Neural progenitor cell (in vitro differentiated cells): ENCODE measurements at regions not wholly inside any gene's neighbourhood (a gene's known extent, or its start where the extent isn't known, plus 50 kb on each side); places are given as distances from the start of the nearest gene placed in this dataset.

Experiments used
- DNase-seq: peaks from one replicate; pipeline ENCODE4 v3.0.0-alpha.2; 2016; ENCODE audit warnings: low spot score
- H2AFZ ChIP-seq: fragments of 200-600 bp; sonication (generic); replicated peaks from 2 replicates; pipeline ENCODE4 v1.6.1; 2016; ENCODE audit warnings: antibody characterized with exemption
- H3F3A ChIP-seq: fragments of 200-600 bp; sonication (generic); 2 replicates; pipeline ENCODE4 v1.6.1; 2016; ENCODE audit warnings: antibody characterized with exemption, low read depth
- H3K27ac ChIP-seq: fragments of 200-600 bp; sonication (generic); 2 replicates; pipeline ENCODE4 v1.5.1; 2016; ENCODE audit warnings: mild to moderate bottlenecking
- H3K27me3 ChIP-seq: fragments of 200-600 bp; sonication (generic); 2 replicates; pipeline ENCODE4 v1.6.1; 2016; ENCODE audit warnings: mild to moderate bottlenecking, moderate library complexity
- H3K36me3 ChIP-seq: fragments of 200-600 bp; sonication (generic); 2 replicates; pipeline ENCODE4 v1.5.1; 2016
- H3K4me1 ChIP-seq: fragments of 200-600 bp; sonication (generic); 2 replicates; pipeline ENCODE4 v1.6.1; 2016; ENCODE audit warnings: mixed run types
- H3K4me2 ChIP-seq: fragments of 200-600 bp; sonication (generic); 2 replicates; pipeline ENCODE4 v1.6.1; 2016
- H3K4me3 ChIP-seq: fragments of 200-600 bp; sonication (generic); 2 replicates; pipeline ENCODE4 v1.5.1; 2016
- H3K79me2 ChIP-seq: fragments of 200-600 bp; sonication (generic); 2 replicates; pipeline ENCODE4 v1.6.1; 2016; ENCODE audit warnings: low read depth
- H3K9ac ChIP-seq: fragments of 200-600 bp; sonication (generic); 2 replicates; pipeline ENCODE4 v1.6.1; 2016
- H3K9me3 ChIP-seq: fragments of 200-600 bp; sonication (generic); 2 replicates; pipeline ENCODE4 v1.5.1; 2016; ENCODE audit warnings: low read depth
- H4K20me1 ChIP-seq: fragments of 200-600 bp; sonication (generic); 2 replicates; pipeline ENCODE4 v1.6.1; 2016; ENCODE audit warnings: low read depth
- H3K27ac Mint-ChIP-seq: 3 replicates; pipeline ENCODE4 v1.8.0; 2021; ENCODE audit warnings: mixed read lengths
- H3K27me3 Mint-ChIP-seq: 2 replicates; pipeline ENCODE4 v1.8.0; 2022; ENCODE audit warnings: low read depth, mild to moderate bottlenecking, inconsistent platforms, moderate library complexity, mixed read lengths; ENCODE audit not compliant: insufficient read depth
- H3K36me3 Mint-ChIP-seq: 3 replicates; pipeline ENCODE4 v1.8.0; 2021; ENCODE audit warnings: mixed read lengths
- H3K4me1 Mint-ChIP-seq: 3 replicates; pipeline ENCODE4 v1.8.0; 2021; ENCODE audit warnings: mixed read lengths
- H3K4me3 Mint-ChIP-seq: 3 replicates; pipeline ENCODE4 v1.8.0; 2021; ENCODE audit warnings: mild to moderate bottlenecking, moderate library complexity, mixed read lengths
- H3K9me3 Mint-ChIP-seq: 3 replicates; pipeline ENCODE4 v1.8.0; 2020; ENCODE audit warnings: mixed read lengths
- EZH2 ChIP-seq: fragments of 200-600 bp; sonication (generic); IDR thresholded peaks from 2 replicates; pipeline ENCODE4 v1.6.1; 2017; ENCODE audit warnings: antibody characterized with exemption, mild to moderate bottlenecking, moderate library complexity
- TF ChIP-seq, protein P1 (sequence below): fragments of 200-600 bp; sonication (generic); IDR thresholded peaks from 2 replicates; pipeline ENCODE4 v1.5.1; 2017; ENCODE audit warnings: antibody characterized with exemption, mild to moderate bottlenecking

DNA sequence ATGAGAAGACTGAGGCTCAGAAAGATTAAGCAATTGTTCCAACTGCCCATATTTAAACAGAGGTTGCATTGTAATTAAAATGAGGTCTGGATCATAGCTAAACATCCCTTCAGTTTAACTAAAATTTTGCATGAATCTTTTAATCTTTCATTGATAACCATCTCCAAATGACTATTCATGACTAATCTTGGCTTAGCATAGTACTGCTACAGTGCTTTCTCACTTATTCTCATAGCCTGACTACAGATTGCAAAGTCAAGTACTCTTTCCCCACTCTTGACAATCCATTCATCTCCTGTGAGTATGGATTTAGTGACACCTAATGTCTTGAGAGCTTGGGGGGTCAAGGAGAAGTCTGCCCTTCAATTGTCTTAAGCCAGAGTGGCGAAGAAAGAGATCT lies 258.4 kb downstream of the RFC3 start:
- no peak for DNase-seq

DNA sequence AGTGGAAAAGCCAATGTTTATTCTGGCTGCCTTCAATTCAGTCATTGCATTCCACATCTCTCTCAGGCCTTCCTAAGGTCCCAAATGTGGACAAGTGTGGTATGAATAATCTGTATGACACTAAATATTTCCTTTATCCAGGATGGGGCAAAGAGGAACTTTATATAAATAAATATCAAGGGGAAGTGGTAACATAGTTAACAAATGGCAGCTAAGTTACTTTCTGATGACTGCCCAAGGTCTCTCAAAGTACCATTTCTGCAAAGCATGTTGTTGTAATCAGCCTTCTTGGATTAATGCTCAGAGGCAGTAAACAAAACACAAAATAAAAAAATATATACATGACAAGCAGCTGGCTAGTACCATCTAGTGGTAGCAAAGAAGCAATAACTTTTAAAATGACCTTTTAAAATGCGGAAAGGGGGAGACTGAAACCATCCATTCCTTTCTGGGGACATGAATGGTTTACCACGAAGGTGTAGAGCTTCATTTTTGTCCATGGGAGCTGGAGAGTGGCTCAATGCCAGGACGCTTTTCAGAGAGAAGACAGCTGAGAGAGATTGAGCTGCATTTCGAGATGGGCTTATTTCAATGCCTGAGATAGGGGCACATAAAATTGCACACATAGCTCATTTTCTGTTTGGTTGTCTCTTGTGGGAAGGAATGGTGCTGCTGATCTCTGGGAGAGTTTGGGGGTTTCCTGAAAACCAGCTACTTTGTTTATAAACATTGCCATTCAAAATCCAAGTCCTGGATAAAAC lies 259.2 kb downstream of the RFC3 start:
- Histone ChIP-seq H2AFZ (no peak overlapping the region), H3K79me2 (no peaks in the 10 kb centered on the region), H3K9me3 (no peaks in the 10 kb centered on the region), H3K36me3 (no peaks in the 10 kb centered on the region), H3K27ac (no peak overlapping the region), H4K20me1 (no peaks in the 10 kb centered on the region), H3F3A (no peaks in the 10 kb centered on the region), H3K9ac (no peak overlapping the region), H3K4me2 (no peak overlapping the region), H3K27me3 (no peaks in the 10 kb centered on the region), H3K4me1 (no peaks in the 10 kb centered on the region), H3K4me3 (no peak overlapping the region)
- DNase-seq: peak; percentile 3
- Mint-ChIP-seq H3K27ac (no peak overlapping the region), H3K36me3 (no peaks in the 10 kb centered on the region), H3K27me3 (no peaks in the 10 kb centered on the region), H3K4me1 (no peaks in the 10 kb centered on the region), H3K4me3 (no peak overlapping the region), H3K9me3 (peaks cover 3% of the 10 kb centered on the region)
- TF ChIP-seq EZH2: no peak
- TF ChIP-seq, protein P1, sequence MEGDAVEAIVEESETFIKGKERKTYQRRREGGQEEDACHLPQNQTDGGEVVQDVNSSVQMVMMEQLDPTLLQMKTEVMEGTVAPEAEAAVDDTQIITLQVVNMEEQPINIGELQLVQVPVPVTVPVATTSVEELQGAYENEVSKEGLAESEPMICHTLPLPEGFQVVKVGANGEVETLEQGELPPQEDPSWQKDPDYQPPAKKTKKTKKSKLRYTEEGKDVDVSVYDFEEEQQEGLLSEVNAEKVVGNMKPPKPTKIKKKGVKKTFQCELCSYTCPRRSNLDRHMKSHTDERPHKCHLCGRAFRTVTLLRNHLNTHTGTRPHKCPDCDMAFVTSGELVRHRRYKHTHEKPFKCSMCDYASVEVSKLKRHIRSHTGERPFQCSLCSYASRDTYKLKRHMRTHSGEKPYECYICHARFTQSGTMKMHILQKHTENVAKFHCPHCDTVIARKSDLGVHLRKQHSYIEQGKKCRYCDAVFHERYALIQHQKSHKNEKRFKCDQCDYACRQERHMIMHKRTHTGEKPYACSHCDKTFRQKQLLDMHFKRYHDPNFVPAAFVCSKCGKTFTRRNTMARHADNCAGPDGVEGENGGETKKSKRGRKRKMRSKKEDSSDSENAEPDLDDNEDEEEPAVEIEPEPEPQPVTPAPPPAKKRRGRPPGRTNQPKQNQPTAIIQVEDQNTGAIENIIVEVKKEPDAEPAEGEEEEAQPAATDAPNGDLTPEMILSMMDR: peak; percentile 59

More for the DNA sequence above, 258.4 kb downstream of the RFC3 start:
- no peak overlapping the region for H3K9ac ChIP-seq
- no peak overlapping the region for H3K4me2 ChIP-seq
- H3K36me3 Mint-ChIP-seq: no peaks in the 10 kb centered on the region
- no peaks in the 10 kb centered on the region for H3K4me1 ChIP-seq
- no peaks in the 10 kb centered on the region for H3F3A ChIP-seq
- H3K9me3 ChIP-seq: no peaks in the 10 kb centered on the region
- TF ChIP-seq, protein P1: no peak
- H2AFZ ChIP-seq: no peak overlapping the region
- no peaks in the 10 kb centered on the region for H4K20me1 ChIP-seq
- no peaks in the 10 kb centered on the region for H3K36me3 ChIP-seq
- H3K27me3 ChIP-seq: no peaks in the 10 kb centered on the region
- no peak overlapping the region for H3K27ac Mint-ChIP-seq
- no peaks in the 10 kb centered on the region for H3K4me1 Mint-ChIP-seq
- no peak overlapping the region for H3K4me3 ChIP-seq
- H3K27ac ChIP-seq: no peak overlapping the region
- H3K9me3 Mint-ChIP-seq: peaks cover 3% of the 10 kb centered on the region
- H3K79me2 ChIP-seq: no peaks in the 10 kb centered on the region
- no peaks in the 10 kb centered on the region for H3K27me3 Mint-ChIP-seq
- no peak overlapping the region for H3K4me3 Mint-ChIP-seq

DNA sequence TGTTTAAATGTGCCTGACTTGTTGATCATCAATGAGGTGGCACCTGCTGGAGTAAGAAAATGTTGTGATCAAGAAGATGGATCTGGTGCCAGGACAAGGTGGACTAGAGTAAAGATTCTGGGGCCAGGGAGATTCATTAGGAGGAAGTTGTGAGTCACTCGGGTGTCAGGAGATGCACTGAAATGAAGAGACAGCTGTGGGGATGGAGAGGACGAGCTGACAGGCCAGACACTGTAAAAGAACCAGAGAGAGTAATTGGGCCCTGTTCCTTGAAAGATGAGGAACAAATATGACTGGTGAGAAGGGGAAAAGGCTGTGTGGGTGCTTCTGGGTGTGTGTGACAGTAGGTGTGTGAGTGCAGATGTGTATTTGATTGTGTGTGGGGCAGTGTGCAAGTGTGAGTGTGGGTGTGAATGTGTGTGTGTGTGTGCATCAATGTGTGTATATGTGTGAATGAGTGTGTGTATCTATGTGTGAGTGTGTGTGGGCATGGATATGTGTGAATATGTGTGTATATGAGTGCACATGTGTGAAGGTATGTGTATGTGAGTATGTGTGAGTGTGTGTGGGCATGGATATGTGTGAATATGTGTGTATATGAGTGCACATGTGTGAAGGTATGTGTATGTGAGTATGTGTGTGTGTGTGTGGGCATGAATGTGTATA lies 260.5 kb downstream of the RFC3 start:
- Histone ChIP-seq H3K36me3 (no peaks in the 10 kb centered on the region), H4K20me1 (no peaks in the 10 kb centered on the region), H3K9me3 (no peaks in the 10 kb centered on the region), H3K9ac (no peak overlapping the region), H3F3A (no peaks in the 10 kb centered on the region), H3K79me2 (no peaks in the 10 kb centered on the region), H3K4me2 (no peak overlapping the region), H3K4me1 (no peaks in the 10 kb centered on the region), H3K27me3 (no peaks in the 10 kb centered on the region), H3K27ac (no peak overlapping the region), H3K4me3 (no peak overlapping the region), H2AFZ (no peak overlapping the region)
- Mint-ChIP-seq H3K27me3 (no peaks in the 10 kb centered on the region), H3K4me3 (no peak overlapping the region), H3K9me3 (peaks cover 3% of the 10 kb centered on the region), H3K27ac (no peak overlapping the region), H3K36me3 (no peaks in the 10 kb centered on the region), H3K4me1 (no peaks in the 10 kb centered on the region)
- TF ChIP-seq, protein P1: no peak
- no peak for DNase-seq
